ENCODE measurements at regions not wholly inside any gene's neighbourhood (a gene's known extent, or its start where the extent isn't known, plus 50 kb on each side); places are given as distances from the start of the nearest gene placed in this dataset.

- TF ChIP-seq, protein P1, sequence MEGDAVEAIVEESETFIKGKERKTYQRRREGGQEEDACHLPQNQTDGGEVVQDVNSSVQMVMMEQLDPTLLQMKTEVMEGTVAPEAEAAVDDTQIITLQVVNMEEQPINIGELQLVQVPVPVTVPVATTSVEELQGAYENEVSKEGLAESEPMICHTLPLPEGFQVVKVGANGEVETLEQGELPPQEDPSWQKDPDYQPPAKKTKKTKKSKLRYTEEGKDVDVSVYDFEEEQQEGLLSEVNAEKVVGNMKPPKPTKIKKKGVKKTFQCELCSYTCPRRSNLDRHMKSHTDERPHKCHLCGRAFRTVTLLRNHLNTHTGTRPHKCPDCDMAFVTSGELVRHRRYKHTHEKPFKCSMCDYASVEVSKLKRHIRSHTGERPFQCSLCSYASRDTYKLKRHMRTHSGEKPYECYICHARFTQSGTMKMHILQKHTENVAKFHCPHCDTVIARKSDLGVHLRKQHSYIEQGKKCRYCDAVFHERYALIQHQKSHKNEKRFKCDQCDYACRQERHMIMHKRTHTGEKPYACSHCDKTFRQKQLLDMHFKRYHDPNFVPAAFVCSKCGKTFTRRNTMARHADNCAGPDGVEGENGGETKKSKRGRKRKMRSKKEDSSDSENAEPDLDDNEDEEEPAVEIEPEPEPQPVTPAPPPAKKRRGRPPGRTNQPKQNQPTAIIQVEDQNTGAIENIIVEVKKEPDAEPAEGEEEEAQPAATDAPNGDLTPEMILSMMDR (IDR thresholded peaks at IDR 0.05; ENCODE audit: control extremely low read depth in 1 of 3, insufficient read depth in 1 of 3, low read depth in 1 of 3, low read length in 3 of 3) = no peak
- TF ChIP-seq HDAC2 (IDR thresholded peaks at IDR 0.05; ENCODE audit: borderline replicate concordance in 1 of 2, low read depth in 2 of 2, low read length in 2 of 2) (no peak), CBX5 (IDR thresholded peaks at IDR 0.05; ENCODE audit: low read depth, low read length) (no peak), POU5F1 (IDR thresholded peaks at IDR 0.05; ENCODE audit: low read depth, low read length) (no peak)
These were observed 1149.6 kb downstream of the IGSF11 start for GRCh38 chr3:117885011-117885441.
